ENCODE measurements at regions not wholly inside any gene's neighbourhood (a gene's known extent, or its start where the extent isn't known, plus 50 kb on each side); places are given as distances from the start of the nearest gene placed in this dataset.

- TF ChIP-seq CTCF (IDR thresholded peaks at IDR 0.05; ENCODE audit: borderline replicate concordance, extremely low read depth, low read length, poor library complexity, severe bottlenecking) (no peak), EZH2 (IDR thresholded peaks at IDR 0.05; ENCODE audit: borderline replicate concordance, low read depth, low read length, severe bottlenecking) (no peak)
Measured at GRCh38 chr18:51617572-51618260, 420.2 kb upstream of the MEX3C start.
